Fibroblast of upper back skin (primary cell): ENCODE measurements at regions not wholly inside any gene's neighbourhood (a gene's known extent, or its start where the extent isn't known, plus 50 kb on each side); places are given as distances from the start of the nearest gene placed in this dataset.
"Not testable (repeated sequence)": the region's sequence is repeated elsewhere in the genome, so short reads cannot be mapped to it uniquely, and the experiment has no call there.

Experiments used
- DNase-seq: peaks from one replicate; pipeline ENCODE4 v3.0.0-alpha.2; 2013

DNA sequence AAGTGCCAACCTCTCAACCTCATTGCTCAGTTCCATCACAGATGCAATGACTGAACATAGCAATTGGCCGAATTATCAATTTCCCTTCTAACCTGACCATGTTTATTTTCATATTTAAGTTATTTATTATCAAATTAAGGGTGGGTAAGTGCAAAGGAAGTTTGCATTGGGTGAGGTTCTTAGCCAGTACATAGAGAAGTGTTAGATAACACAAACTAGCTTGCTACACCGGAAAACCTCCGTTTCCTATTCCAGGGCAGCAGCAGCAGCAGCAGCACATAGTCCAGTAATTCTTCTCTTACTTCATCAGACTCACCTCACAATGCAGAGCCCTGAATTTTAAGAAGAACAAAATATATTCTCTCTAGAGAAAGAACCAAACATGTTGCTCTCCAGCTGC is 200.5 kb upstream of the OR4E1 start:
- DNase-seq = no peak

GRCh38 chr14:21868442-21869046 is 194.9 kb upstream of the OR4E1 start:
- DNase-seq = no peak

GRCh38 chr14:21867541-21867940 is 193.9 kb upstream of the OR4E1 start:
- DNase-seq = peak; percentile 45

DNA sequence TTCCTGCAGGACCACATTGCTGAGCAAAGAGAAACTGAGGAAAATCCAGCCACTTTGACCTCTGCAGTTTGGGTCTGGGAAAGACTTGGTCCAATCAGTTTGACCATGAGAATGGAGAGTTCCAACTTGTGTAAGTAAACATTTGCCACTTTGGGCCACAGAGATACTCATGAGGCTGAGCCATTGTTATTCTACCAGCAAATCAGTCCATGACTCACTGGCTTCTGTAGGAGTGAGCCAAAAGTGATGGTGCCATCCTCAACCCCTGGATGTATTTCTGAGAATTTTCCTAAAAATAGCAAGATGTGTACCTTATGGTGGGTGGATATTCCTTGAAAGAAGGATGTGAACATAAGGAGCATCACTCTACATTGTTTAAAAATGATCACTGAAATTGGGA is 192.9 kb upstream of the OR4E1 start:
- no peak for DNase-seq

- DNase-seq = no peak
Observed at GRCh38 chr14:21863289-21863688, 189.7 kb upstream of the OR4E1 start.

- DNase-seq = no peak
Observed at GRCh38 chr14:21861153-21861552, 187.5 kb upstream of the OR4E1 start.

DNA sequence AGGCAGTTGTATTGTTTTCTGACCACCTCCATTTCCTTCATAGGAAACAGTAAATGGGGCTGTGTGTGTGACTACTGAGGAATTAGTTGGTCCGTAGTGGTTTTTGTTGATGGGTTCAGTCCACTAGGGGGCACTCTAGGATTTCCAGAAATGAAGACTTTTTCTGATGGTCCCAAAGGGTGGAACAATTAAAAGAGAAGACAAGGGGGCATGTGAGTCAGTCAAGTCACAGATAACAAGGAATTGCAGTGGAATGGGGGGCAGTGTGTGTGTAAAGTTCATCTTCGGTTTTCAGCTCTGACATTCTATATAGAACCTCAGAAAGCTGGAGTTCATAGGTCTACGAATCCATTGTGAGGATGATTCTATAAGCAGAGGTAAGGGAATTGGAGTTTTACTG is 186.6 kb upstream of the OR4E1 start:
- DNase-seq = no peak

- no peak for DNase-seq
Observed at GRCh38 chr14:21852775-21853174, 179.2 kb upstream of the OR4E1 start.

- DNase-seq = peak; percentile 8
Observed at GRCh38 chr14:21852061-21852664, 178.5 kb upstream of the OR4E1 start.

DNA sequence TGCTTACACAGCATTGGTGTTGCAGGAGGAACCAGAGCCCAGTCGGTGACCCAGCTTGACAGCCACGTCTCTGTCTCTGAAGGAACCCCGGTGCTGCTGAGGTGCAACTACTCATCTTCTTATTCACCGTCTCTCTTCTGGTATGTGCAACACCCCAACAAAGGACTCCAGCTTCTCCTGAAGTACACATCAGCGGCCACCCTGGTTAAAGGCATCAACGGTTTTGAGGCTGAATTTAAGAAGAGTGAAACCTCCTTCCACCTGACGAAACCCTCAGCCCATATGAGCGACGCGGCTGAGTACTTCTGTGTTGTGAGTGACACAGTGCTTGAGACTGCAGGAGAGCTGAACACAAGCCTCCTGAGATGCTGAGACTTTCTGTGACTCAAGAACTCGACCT is 173.3 kb upstream of the OR4E1 start:
- not testable (repeated sequence) for DNase-seq

DNA sequence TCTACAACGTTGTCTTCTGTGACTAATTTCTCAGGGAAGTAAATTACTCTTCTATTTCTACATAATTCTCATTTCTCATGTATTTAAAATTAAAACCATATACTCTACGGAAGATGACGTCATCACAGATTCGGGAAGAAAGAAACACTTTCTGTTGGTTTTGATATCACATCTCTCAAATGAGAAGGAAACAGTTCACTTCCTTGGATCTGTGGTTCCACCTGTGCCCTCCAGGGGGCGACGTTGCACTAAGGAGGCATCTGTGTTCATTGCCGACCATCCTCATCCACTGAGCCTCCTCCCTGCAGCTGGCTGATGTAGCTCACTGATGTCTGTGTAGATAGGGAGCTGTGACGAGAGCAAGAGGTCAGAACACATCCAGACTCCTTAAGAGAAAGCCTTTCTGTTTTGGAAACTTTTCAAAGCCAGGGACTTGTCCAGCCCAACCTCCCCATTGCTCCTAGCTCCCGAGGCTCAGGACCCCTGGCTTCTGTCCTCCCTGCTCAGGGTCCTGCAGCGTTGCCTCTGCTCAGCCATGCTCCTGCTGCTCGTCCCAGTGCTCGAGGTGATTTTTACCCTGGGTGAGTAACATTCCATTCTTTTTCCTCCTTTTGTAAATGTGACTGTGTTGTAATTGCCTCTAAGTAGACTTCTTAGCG is 172.7 kb upstream of the OR4E1 start:
- no peak for DNase-seq

DNA sequence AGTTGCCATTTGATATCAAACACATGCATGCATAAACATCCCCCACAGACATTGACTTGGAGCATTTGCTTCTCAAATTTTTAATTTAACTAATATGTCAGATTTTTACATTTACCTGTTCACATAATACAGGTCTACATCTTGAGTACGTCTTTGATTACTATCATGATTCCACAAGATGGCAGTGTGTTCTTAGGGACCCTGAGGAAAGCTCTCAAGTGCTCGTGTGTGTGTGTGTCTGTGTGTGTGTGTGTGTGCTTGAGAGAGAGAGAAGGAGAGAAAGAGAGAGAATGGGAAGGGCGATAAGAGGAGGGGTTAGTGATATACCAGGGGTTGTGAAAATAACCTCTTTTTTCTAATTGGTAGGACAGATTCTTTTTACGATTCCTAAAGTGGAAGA is 167.1 kb upstream of the OR4E1 start:
- no peak for DNase-seq

DNA sequence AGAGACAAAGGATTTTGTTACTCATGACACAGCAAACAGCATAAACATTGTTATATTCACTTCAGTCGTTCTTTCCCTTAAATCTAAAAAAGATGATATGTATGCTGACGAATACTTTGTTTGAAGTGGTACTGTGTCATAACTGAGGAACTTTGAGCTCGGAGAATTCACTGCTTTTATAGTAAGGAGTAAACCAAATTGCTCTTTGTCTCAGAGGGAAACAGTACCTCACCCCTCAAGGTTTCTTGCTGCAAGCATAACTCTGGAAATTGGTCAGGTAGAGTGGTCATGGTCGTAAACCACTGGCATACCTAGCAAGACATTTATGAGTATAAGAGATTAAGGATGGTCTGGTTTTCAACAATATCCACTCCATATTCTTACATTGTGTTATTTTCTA is 160.2 kb upstream of the OR4E1 start:
- DNase-seq = no peak

- DNase-seq = no peak
Observed at GRCh38 chr14:21825845-21826244, 152.2 kb upstream of the OR4E1 start.

DNA sequence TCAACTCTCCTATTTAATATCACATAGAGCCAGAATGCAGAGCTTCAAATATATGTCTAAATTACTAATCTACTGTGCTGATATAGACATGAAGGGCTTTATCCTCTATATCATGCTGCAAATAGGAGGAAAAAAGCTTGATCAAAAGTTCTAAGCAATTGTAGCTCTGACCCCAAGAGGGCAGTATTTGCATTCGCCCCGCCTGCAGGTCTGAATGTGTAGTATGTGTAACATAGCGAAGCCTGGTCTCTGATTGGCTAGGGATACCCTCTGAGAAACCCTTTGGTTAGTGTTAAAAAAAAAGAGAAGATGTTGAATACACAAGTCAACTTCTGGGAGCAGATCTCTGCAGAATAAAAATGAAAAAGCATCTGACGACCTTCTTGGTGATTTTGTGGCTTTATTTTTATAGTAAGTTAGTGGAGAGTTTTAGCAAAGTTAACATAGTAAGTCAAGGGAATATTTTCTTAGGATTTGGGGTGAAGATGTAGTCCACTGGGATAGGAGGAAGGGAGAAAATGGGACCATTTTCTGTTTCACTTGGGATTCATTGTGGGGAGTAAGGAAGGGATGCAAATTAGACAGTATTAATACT is 151.6 kb upstream of the OR4E1 start:
- no peak for DNase-seq

- DNase-seq = no peak
Observed at GRCh38 chr14:21822109-21822508, 148.5 kb upstream of the OR4E1 start.

DNA sequence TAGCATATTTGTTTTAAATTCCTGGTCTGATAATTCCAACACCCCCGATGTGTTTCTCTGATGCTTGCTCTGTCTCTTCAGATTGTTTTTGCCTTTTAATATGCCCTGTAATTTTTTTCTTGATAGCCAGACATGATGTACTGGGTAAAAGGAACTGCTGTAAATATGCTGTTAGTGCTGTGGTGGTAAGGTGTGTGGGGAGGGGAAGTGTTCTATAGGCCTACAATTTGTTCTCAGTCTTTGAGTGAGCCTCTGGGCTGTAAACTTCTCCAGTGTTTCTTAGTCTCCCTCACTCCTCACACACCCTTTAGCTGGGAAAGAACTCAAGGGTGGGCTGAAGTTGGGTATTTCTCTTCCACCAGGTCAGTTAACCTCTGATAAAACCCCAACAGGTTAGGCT is 147.0 kb upstream of the OR4E1 start:
- no peak for DNase-seq

GRCh38 chr14:21819891-21820290 is 146.3 kb upstream of the OR4E1 start:
- not testable (repeated sequence) for DNase-seq

DNA sequence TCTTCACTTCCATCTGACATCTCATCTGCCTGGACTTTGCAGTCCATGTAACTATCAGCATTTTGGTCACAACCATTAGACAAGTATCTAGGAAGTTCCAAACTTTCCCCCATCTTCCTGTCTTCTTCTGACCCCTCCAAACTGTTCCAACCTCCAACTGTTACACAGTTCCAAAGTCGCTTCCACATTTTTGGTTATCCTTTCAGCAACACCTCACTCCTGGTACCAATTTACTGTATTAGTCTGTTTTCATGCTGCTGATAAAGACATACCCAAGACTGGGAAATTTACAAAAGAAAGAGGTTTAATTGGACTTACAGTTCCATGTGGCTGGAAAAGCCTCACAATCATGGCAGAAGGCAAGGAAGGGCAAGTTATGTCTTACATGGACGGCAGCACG is 143.4 kb upstream of the OR4E1 start:
- not testable (repeated sequence) for DNase-seq

DNA sequence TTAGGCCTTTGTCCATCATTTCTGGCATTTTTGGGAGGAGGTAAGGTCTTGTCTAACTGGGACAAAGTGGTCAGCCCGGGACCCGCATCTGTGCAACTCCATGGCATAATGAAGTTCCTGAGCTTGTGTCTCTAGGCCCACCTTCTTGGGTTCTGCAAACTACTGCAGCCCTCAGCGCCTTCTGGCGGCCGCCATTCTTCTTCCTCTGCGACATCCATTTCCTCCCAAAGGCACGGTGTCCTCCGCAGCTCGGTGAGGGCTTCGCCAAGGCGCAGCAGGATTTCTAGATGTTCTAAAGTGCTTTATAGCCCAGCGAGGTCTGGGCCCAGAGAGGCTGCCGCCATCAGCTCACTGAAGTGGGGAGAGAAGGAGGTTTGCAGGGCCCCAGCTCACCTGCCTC is 134.4 kb upstream of the OR4E1 start:
- no peak for DNase-seq

- DNase-seq = no peak
Observed at GRCh38 chr14:21804981-21805380, 131.4 kb upstream of the OR4E1 start.

- DNase-seq = no peak
Observed at GRCh38 chr14:21802441-21802840, 128.8 kb upstream of the OR4E1 start.

DNA sequence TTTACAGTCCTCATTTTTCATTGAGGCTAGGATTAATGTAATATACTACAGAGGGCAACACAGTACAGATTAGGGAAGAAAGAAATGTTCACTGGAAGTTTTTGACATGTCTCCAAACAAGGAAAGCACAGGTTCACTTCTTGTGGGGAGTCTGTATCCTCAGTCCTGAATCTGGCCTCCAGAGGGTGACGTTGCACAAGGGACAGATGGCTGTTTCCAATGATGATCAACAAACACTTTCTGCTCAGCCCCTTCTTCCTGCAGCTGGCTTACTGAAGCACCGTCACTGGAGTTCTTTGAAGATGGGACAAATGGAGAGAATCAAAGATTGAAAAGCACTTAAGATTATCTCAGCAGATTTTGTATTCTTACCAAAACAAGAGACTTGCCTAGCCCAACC is 123.3 kb upstream of the OR4E1 start:
- DNase-seq = no peak

GRCh38 chr14:21795456-21795855 is 121.8 kb upstream of the OR4E1 start:
- DNase-seq = no peak
